G401 (cell line): ENCODE measurements at regions not wholly inside any gene's neighbourhood (a gene's known extent, or its start where the extent isn't known, plus 50 kb on each side); places are given as distances from the start of the nearest gene placed in this dataset.
A peak's percentile ranks its signal among the peaks of the same experiment; 100 is the strongest.
"Not testable (repeated sequence)": the region's sequence is repeated elsewhere in the genome, so short reads cannot be mapped to it uniquely, and the experiment has no call there.

Source experiments
- DNase-seq: peaks from one replicate; pipeline ENCODE4 v3.0.0-alpha.2; 2015; ENCODE audit warnings: low spot score
- in situ Hi-C: cut with HindIII; loops from 2 replicates; pipeline ENCODE4 v1.10.0; 2016; ENCODE audit warnings: low sequenced_read_pairs, mixed read lengths

DNA sequence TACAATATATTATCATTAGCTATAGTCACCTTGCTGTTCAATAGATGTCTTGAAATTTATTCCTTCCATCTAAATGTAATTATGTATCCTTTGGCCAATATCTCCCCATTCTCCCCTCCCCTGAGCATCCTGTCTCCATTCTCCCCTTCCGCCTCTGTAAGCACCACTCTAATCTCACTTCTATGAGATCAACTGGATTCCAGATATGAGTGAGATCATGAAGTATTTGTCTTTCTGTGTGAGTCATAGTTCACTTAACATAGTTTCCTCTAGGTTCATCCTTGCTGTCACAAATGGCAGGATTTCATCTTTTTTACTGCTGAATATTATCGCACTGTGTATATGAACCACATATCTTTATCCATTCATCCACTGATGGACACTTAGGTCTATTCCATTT, 148.8 kb upstream of the NDN start:
- no peak for DNase-seq
- in situ Hi-C loops = no loop called here

DNA sequence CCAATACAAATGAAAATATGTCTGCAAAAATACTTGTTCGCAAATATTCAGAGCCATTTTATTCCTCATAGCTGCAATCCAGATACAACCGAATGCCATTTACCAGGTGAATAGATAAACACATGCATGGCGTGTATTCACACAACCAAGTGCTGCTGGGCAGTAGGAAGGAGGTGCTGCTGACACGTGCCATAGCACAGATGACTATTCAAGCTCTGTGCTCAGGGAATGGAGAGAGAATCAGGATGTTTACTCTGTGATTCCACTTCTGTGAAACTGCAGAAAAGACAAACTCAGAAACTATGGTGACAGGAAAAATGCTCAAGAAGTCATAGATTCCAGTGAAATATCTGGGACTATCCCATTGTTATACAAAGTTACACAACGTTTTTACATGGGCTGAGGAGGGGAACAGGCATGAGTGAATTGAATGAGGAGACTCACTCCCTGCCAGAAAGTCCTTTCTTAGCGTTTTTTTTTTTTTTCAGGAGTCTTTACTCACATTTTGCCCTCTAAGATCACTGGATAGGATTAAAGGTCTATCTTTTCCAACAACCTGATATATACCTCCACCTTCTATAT, 152.9 kb upstream of the NDN start:
- in situ Hi-C loops = no loop called here
- no peak for DNase-seq

DNA sequence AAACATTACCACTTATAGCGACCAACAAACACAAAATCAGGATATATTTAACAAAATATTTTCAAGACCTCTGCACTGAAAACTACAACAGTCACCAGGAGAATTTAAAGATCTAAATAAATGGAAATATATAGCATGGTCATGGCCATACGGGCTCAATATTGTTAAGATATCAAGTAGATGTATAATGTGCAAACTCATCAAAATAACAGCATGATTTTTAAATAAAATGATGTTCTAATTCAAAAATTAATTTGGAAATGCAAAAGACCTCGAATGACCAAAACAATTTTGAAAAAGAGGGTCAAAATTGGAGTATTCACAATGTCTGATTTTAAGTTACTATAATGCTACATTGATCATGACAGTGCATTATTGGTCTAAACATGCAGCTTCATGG, 159.1 kb upstream of the NDN start:
- no peak for DNase-seq
- in situ Hi-C loops = no loop called here

DNA sequence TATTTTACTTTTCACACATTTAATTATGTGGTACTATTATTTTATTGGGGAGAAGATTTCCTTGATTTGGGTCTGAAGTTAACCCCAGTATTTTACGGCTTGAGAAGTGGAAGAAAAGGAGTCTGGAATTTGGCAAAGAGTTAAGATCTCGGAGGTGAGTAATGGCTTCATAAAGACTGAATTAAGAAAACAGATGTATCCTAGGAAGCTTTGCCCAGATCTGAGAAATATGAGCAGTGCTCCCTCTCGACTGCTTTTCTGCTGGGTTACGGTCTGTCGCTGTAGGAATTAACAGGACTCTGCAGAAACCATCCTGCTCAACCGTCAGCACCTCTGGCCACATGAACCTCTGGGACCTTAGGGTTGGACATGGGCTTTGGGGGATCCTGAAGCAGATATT, 163.6 kb upstream of the NDN start:
- in situ Hi-C loops = no loop called here
- no peak for DNase-seq

DNA sequence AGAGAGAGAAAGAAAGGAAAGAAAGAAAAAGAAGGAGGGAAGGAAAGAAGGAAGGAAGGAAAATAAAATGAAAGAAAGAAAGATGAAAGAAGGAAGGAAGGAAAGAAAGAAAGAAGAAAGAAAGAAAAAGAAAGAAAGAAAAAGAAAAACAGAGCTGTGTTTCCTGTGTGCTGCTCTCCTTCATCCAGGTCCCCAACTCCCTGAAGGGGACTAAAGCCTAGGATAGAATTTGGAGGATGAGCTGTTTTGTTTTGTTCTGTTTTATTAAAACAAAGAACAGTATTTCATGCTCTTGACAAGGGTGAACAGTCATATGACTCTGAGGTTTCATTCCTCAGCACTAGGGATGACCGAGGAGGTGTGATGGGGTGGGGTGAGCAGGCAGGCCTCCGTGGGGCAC, 164.8 kb upstream of the NDN start:
- in situ Hi-C loops = no loop called here
- DNase-seq = no peak

DNA sequence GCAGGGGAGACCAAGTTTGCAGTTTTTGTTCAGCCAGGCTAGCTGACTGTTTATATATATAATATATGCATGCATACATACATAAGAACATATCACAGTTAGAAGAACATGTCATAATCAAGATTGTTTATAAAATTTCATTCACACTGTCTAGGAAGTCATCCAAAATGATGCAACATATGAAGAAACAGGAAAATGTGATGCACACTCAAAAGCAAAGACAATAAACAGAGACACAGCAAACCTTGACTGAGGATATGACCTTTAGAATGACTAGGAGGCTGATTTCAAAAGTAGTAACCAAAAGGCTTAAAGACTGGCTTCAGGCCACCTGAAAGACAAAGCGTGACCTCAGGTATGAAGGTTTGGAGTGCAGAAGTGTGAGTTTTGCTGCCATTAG, 166.2 kb upstream of the NDN start:
- in situ Hi-C loops = no loop called here
- no peak for DNase-seq

DNA sequence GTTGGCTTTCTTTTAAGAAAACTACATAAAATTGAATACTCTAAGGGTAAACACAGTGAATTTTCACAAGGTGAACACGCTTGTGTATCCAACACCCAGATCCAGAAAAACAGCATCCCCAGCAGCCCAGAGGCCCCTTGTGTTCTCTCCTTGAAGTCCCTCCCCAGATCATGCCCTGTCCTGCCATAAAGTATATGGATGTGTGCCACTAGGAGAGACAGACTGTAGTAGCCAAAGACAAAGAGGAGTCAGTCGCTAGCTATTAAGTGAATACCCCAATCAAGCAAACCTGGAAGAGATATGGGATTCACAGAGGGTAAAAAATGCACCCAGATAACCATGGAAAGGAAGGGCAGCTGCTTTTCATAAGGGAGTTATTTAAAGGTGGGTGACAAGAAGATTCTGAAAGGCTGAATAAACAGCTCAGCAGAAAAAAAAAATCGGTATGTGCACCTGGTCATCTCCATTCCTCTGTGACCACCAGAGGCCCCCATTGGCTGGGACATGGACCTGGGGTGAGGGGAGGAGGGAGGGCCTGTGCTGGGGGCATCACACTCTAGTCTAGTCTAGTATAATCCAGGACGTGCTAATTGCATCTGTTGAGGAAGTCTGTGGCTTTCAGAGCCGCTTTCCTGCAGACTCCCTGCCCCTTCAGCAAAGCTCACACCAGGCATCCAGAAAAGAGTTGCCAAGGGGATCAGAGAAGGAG, 167.3 kb upstream of the NDN start:
- in situ Hi-C loops = no loop called here
- DNase-seq = no peak

DNA sequence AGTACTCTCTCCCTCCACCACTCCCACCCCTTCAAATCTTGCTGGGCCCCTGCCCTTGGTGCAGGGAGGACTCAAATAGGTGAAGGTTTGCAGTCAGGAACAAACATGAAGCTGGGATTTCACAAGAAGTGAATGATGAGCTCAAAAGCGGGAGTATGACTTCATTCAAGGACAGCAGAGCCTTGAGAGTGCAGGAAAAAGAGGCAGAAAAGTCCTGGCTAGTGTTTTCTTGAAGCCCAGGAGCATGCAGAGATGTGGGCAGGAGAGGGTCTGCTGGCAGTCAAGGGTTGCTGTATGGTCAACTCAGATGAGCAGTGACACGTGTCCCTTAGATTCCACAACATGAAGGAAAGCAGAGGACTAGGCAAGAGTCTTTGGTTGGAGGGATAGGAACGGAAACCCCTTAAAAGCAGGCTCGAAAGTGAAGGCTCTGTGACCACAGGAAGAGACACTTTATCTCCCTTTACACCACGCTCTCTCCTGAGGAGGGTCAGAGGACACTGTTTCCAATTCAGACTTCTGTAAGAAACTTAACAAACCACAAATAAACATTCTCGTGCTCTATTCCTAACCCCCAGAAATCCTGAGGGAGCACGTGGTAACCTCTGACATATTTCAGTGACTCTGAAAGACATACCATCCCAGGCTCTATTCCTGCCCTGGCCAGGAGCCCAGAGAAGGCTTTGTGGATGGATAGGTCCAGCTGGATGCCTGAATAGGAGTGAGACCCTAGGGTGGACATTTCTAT, 168.0 kb upstream of the NDN start:
- DNase-seq = no peak
- in situ Hi-C loops = no loop called here

DNA sequence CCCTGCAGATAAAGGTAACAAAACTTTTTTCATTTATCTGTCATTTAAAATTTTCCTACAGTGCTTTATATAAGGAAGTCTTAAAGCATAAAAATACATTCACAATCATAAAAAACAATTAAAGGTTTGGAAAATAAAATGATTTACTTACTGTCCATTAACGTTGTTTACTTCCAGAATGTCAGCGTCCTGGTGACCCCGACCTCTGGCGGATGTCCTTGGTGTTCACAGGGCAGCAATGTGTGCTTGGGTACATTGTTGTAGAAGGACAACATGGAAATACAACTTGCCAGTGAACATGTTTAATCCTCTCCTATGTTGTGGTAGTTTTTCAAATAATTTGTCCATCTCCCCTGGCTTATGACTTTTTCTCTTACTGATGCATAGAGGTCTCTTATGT, 168.8 kb upstream of the NDN start:
- no peak for DNase-seq
- in situ Hi-C loops = no loop called here

DNA sequence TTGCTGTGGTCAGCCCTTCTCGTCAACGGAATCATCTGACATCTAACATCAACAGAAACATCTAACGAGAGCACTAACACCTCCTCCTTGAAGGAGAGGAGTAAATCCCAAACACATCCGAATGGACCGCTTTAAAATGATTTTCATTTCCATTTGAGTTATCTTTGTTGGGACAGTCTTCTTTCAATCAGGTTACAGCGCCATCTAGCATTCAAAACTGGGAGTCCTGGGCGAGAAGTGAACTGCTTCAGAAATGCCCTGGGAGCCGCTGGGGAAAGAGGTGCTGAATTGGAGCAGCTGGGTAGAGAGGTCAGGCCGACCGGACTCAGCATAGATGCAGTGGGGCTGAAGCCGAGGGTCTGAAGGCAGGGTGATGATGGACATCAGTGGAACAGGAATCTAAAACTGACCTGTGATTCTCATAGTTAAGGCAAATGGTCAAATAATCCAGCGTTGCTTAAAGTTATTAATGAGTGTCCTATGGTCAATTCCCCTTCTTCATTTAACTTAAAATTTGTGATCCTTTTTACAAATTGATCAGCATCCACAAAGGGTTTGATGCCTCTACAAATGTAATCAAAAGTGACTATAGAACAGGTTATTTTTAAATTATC, 170.0 kb upstream of the NDN start:
- in situ Hi-C loops = no loop called here
- peak; percentile 7 for DNase-seq

DNA sequence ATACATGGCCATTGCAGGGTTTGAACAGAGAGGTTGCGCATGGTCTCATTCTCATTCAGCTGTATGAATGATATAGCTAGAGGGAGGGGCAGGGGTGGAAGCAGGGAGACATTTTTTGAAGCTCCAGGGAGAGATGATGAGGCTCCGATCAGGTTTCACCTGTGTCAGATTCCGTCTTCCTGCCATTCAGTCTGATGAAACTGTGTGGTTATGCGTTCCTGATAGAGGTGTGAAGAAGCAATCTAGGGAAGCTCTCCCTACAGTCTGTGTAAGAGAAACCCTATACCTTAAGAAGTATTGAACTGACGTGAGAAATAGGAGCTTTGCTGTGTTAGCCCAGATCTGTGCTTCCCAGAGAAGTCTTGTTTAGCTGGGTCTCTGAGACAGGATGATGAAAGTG, 171.9 kb upstream of the NDN start:
- no peak for DNase-seq
- in situ Hi-C loops = no loop called here

DNA sequence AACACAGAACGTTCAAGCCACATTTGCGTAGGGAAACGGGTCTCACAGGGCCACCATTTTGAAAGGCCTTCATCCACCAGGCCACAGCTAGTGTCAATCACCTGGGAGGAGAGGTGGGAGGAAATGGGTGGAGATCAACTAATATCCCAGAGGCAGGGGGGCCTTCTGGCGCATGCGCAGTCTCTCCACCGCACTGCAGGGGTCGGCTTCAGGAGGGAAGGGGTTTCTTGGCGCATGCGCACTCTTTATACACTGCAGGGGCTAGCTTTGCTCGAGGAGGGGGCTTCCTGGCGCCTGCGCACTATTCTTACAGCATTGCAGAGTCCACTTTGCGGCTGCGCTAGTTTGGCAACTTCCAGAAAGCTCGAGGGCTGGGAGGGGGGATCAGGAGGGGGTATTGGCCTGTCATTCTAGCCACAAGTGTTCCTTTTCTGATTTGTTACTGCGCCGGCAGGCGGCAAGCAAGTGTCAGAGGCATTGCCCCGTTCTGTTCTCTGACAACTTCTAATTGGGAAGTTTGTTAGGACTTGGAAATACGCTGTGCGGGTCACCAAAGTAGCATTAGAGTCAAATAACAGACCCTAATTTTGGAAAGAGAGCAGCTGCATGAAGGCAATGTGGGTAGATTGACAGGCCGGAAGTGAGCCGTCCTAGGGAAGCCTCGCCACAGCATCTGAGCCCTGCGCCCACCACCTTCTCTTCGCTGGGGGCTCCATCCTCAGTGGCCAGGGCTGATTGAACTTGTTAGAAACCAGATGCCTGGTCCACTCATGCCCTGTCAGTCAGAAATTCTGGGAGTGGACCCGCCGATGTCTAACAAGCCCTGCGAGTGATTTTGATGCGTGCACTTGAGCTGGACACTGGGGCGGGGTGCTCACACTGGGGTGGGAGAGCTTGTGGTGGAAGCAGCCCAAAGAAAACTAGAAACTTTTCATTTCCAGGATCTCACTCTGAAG, 173.5 kb upstream of the NDN start:
- in situ Hi-C loops = no loop called here
- no peak for DNase-seq

DNA sequence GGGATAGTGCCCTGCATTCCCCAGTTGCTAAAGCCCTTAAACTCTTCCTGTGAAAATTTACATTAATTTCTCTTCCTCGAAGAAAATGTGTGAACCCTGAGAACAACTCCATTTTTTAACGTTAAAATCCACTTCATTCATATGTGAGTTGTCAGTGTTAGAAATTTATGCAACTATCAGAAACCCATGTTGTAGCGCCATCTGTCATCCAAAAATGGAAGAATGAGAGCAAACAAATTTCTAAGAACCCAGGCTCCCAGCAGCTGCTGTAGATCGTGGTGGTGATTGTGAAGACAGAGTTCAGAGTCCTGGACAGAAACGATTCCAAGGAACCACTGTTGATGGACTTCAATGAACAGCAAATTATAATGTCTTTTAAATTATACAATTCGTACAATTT, 179.7 kb upstream of the NDN start:
- DNase-seq = peak; percentile 5
- in situ Hi-C loops = no loop called here

DNA sequence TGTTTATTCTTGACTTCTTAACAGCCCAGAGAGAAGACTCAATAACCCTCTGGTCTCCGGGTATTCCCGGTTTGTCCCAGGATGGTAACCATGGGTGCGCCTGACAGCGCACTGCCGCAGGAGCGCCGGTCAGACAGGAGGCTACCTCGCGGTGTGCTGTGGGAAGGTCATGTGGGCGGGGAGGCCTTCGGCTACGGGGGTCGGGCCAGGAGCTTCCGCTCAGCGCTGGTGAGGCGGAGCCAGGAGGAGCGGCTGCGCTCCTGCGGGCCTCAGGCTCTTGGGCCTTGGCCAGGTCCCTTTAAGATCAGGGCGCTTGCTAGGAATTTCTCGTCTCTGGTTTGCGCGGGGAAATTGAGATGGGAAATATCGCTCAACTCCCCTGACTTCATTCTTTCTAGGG, 182.3 kb upstream of the NDN start:
- in situ Hi-C loops = no loop called here
- no peak for DNase-seq

DNA sequence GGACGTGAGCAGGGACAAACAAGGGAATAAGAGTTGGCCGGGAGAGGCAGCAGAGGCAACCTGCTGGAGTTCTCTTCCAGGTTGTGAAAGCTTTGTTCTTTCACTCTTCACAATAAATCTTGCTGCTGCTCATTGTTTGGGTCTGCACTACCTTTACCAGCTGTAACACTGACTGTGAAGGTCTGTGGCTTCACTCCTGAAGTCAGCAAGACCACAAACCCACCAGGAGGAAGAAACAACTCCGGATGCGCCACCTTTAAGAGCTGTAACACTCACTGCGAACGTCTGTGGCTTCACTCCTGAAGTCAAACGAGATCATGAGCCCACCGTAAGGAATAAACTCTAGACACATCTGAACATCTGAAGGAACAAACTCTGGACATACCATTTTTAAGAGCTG, 186.5 kb upstream of the NDN start:
- in situ Hi-C loops, DNase-seq: not testable (repeated sequence)

DNA sequence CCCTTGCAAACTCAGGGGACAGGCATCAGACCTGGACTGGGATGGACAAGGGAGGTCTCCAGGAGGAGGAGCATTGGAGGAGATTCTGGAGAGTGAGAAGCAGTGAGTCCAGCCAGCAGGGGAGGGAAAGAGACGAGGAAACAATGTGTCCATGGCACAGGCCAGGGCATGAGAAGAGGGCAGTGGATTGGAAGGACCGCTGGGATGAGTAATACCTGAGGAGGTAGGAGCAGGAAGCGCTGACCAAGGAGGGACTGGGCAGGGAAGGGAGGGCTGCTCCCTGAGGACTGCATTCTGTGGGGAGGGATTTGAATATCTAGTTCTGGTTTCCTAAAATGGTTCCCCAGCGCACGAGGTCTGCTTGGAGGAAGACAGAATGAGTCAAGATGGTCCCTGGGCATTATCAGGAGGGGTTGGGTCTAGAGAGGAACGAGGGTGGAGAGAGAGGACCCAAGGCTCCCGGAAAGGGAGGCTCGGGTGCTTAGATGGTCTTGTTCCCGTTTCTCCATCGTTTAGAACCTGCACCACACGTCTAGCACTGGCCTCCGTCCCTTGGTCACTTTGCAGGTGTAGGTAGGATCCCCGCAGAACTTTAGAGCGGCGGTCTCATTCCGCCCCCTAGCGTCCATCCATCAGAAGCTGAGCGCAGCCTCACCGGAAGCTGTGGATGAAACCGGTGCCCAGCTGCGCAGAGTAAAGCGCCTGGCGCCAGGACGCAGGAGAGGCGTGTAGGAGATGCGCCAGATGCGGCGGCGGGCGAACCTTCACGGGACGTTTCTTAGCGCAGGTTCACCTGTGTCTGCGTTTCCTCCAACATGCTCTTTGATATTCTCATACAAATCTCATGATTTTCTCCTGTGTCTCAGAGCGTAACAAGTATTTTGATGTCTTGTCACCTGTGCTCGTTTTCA, 190.7 kb upstream of the NDN start:
- in situ Hi-C loops = no loop called here
- peak; percentile 3 for DNase-seq

DNA sequence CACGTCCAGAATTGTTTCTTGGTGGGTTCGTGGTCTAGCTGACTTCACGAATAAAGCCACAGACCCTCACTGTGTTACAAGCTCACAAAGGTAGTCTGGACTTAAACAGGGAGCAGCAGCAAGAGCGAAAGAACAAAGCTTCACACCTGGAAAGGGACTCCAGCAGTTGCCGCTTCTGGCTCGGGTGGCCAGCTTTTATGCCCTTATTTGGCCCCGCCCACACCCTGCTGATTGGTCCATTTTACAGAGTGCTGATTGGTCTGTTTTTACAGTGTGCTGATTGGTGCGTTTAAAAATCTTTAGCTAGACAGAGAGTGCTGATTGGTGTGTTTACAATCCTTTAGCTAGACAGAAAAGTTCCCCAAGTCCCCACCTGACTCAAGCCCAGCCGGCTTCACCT, 194.2 kb upstream of the NDN start:
- DNase-seq = no peak
- in situ Hi-C loops = no loop called here

DNA sequence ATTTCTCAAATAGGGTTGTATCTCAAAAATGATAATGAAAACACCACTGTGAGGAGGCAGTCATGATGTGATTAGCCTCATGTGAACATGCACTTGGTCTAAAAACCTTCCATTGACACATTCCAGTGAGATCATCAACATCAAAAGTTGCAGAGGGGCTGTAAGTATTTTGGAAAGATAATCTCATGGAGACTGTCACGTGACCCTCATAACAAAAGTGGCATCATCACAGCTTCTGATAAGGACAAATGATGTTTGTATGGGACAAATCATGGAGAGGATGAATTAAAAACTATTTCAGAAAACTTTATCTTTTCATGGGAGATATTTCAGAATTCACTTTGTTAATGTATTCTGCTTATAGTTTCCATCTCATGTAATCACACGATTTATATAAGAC, 203.1 kb upstream of the NDN start:
- in situ Hi-C loops = no loop called here
- no peak for DNase-seq
